PFSK-1 (cell line): ENCODE measurements at regions not wholly inside any gene's neighbourhood (a gene's known extent, or its start where the extent isn't known, plus 50 kb on each side); places are given as distances from the start of the nearest gene placed in this dataset.

Source experiments
- FOXP2 ChIP-seq: optimal IDR thresholded peaks from 2 replicates; pipeline ENCODE3; 2011; ENCODE audit warnings: borderline replicate concordance, control low read depth, inconsistent platforms; ENCODE audit not compliant: insufficient read depth; ENCODE audit errors: extremely low read length, extremely low read depth
- POLR2AphosphoS5 ChIP-seq: IDR thresholded peaks from 2 replicates; pipeline ENCODE4 v1.6.1; 2012; ENCODE audit warnings: low read depth, mild to moderate bottlenecking, control low read depth, low read length, moderate library complexity
- REST ChIP-seq, 2 experiments: IDR thresholded peaks; 2 replicates each; pipeline versions ENCODE4 v1.6.1 to v1.8.0; 2011 to 2012; ENCODE audit warnings: low read depth in 2 of 2, low read length in 2 of 2, control low read depth in 1 of 2, inconsistent platforms in 1 of 2, mild to moderate bottlenecking in 1 of 2, moderate library complexity in 1 of 2; ENCODE audit not compliant: insufficient read depth in 1 of 2
- SIN3A ChIP-seq: IDR thresholded peaks from 2 replicates; pipeline ENCODE4 v1.6.1; 2012; ENCODE audit warnings: mild to moderate bottlenecking, low read length, moderate library complexity, borderline replicate concordance; ENCODE audit not compliant: insufficient read depth
- TAF1 ChIP-seq: IDR thresholded peaks from 2 replicates; pipeline ENCODE4 v1.6.1; 2012; ENCODE audit warnings: low read length, control low read depth, borderline replicate concordance; ENCODE audit not compliant: insufficient read depth

- TF ChIP-seq SIN3A = no peak
- no peak for TF ChIP-seq TAF1
- no peak for TF ChIP-seq POLR2AphosphoS5
- no peak for TF ChIP-seq REST (IDR thresholded peaks at IDR 0.05; ENCODE audit: insufficient read depth in 1 of 2, low read depth in 2 of 2, low read length in 2 of 2)
- no peak for TF ChIP-seq FOXP2
These were observed 280.6 kb upstream of the KITLG start for GRCh38 chr12:88860851-88861250.

- no peak for TF ChIP-seq SIN3A
- TF ChIP-seq REST (IDR thresholded peaks at IDR 0.05; ENCODE audit: insufficient read depth in 1 of 2, low read depth in 2 of 2, low read length in 2 of 2) = no peak
- TF ChIP-seq POLR2AphosphoS5 = no peak
- TF ChIP-seq FOXP2 = no peak
- no peak for TF ChIP-seq TAF1
These were observed 275.9 kb upstream of the KITLG start for GRCh38 chr12:88856201-88856600.

- no peak for TF ChIP-seq TAF1
- no peak for TF ChIP-seq FOXP2
- no peak for TF ChIP-seq POLR2AphosphoS5
- no peak for TF ChIP-seq REST (IDR thresholded peaks at IDR 0.05; ENCODE audit: insufficient read depth in 1 of 2, low read depth in 2 of 2, low read length in 2 of 2)
- no peak for TF ChIP-seq SIN3A
These were observed 275.0 kb upstream of the KITLG start for GRCh38 chr12:88855301-88855700.

- TF ChIP-seq TAF1 = no peak
- TF ChIP-seq FOXP2 = no peak
- TF ChIP-seq REST (IDR thresholded peaks at IDR 0.05; ENCODE audit: insufficient read depth in 1 of 2, low read depth in 2 of 2, low read length in 2 of 2) = no peak
- TF ChIP-seq POLR2AphosphoS5 = no peak
- no peak for TF ChIP-seq SIN3A
These were observed 274.0 kb upstream of the KITLG start for GRCh38 chr12:88854260-88854659.

GRCh38 chr12:88844426-88844825 is 264.2 kb upstream of the KITLG start:
- TF ChIP-seq POLR2AphosphoS5 = no peak
- TF ChIP-seq TAF1 = no peak
- no peak for TF ChIP-seq REST (IDR thresholded peaks at IDR 0.05; ENCODE audit: insufficient read depth in 1 of 2, low read depth in 2 of 2, low read length in 2 of 2)
- TF ChIP-seq FOXP2 = no peak
- no peak for TF ChIP-seq SIN3A
